ENCODE measurements at regions not wholly inside any gene's neighbourhood (a gene's known extent, or its start where the extent isn't known, plus 50 kb on each side); places are given as distances from the start of the nearest gene placed in this dataset.

- no peaks in the 10 kb centered on the region for H3K36me3 ChIP-seq (ENCODE audit: insufficient read depth, low read length, poor library complexity, severe bottlenecking)
- no peak for DNase-seq (ENCODE audit: low spot score)
- no TSS peak for BruUV-seq (replicated peaks)
- no peak for TF ChIP-seq EZH2 (IDR thresholded peaks at IDR 0.05; ENCODE audit: borderline replicate concordance, low read depth, low read length, poor library complexity, severe bottlenecking)
- TF ChIP-seq CTCF (conservative IDR thresholded peaks at IDR 0.05; ENCODE audit: low read depth, low read length), result no peak
- CTCF ChIA-PET, result no interaction called here
- H3K27ac ChIP-seq (ENCODE audit: low read depth, low read length, poor library complexity, severe bottlenecking), result no peak overlapping the region
- intact Hi-C loops (cut with micrococcal nuclease; ENCODE audit: unreplicated experiment), result no loop called here
- H3K9me3 ChIP-seq (ENCODE audit: low read depth, low read length, poor library complexity, severe bottlenecking), result no peaks in the 10 kb centered on the region
- POLR2A ChIA-PET (ENCODE audit: low non-redundant PET), result no interaction called here
- no peak overlapping the region for H3K4me3 ChIP-seq (ENCODE audit: low read depth, low read length, poor library complexity, severe bottlenecking)
- no peaks in the 10 kb centered on the region for H3K27me3 ChIP-seq (replicated peaks; ENCODE audit: insufficient read depth, low read depth, low read length, poor library complexity)
- H3K4me1 ChIP-seq (ENCODE audit: insufficient read depth, low read length, poor library complexity, severe bottlenecking), result no peaks in the 10 kb centered on the region
Measured at GRCh38 chr13:76764916-76765315, 121.3 kb downstream of the KCTD12 start.

GRCh38 chr13:76764429-76764828 is 121.8 kb downstream of the KCTD12 start:
- BruUV-seq (replicated peaks), result no TSS peak
- TF ChIP-seq EZH2 (IDR thresholded peaks at IDR 0.05; ENCODE audit: borderline replicate concordance, low read depth, low read length, poor library complexity, severe bottlenecking) (no peak), CTCF (conservative IDR thresholded peaks at IDR 0.05; ENCODE audit: low read depth, low read length) (no peak)
- Histone ChIP-seq H3K27ac (ENCODE audit: low read depth, low read length, poor library complexity, severe bottlenecking) (no peak overlapping the region), H3K4me3 (ENCODE audit: low read depth, low read length, poor library complexity, severe bottlenecking) (no peak overlapping the region), H3K9me3 (ENCODE audit: low read depth, low read length, poor library complexity, severe bottlenecking) (no peaks in the 10 kb centered on the region), H3K27me3 (replicated peaks; ENCODE audit: insufficient read depth, low read depth, low read length, poor library complexity) (no peaks in the 10 kb centered on the region), H3K4me1 (ENCODE audit: insufficient read depth, low read length, poor library complexity, severe bottlenecking) (no peaks in the 10 kb centered on the region), H3K36me3 (ENCODE audit: insufficient read depth, low read length, poor library complexity, severe bottlenecking) (no peaks in the 10 kb centered on the region)
- ChIA-PET CTCF (no interaction called here), POLR2A (ENCODE audit: low non-redundant PET) (no interaction called here)
- intact Hi-C loops (cut with micrococcal nuclease; ENCODE audit: unreplicated experiment), result no loop called here
- DNase-seq (ENCODE audit: low spot score), result peak; percentile 8

GRCh38 chr13:76762721-76763120 is 123.5 kb downstream of the KCTD12 start:
- TF ChIP-seq CTCF (conservative IDR thresholded peaks at IDR 0.05; ENCODE audit: low read depth, low read length) (no peak), EZH2 (IDR thresholded peaks at IDR 0.05; ENCODE audit: borderline replicate concordance, low read depth, low read length, poor library complexity, severe bottlenecking) (no peak)
- no peaks in the 10 kb centered on the region for H3K9me3 ChIP-seq (ENCODE audit: low read depth, low read length, poor library complexity, severe bottlenecking)
- CTCF ChIA-PET, result no interaction called here
- no TSS peak for BruUV-seq (replicated peaks)
- intact Hi-C loops (cut with micrococcal nuclease; ENCODE audit: unreplicated experiment), result no loop called here
- no peaks in the 10 kb centered on the region for H3K27me3 ChIP-seq (replicated peaks; ENCODE audit: insufficient read depth, low read depth, low read length, poor library complexity)
- DNase-seq (ENCODE audit: low spot score), result no peak
- no peak overlapping the region for H3K27ac ChIP-seq (ENCODE audit: low read depth, low read length, poor library complexity, severe bottlenecking)
- H3K4me1 ChIP-seq (ENCODE audit: insufficient read depth, low read length, poor library complexity, severe bottlenecking), result no peaks in the 10 kb centered on the region
- POLR2A ChIA-PET (ENCODE audit: low non-redundant PET), result no interaction called here
- no peaks in the 10 kb centered on the region for H3K36me3 ChIP-seq (ENCODE audit: insufficient read depth, low read length, poor library complexity, severe bottlenecking)
- no peak overlapping the region for H3K4me3 ChIP-seq (ENCODE audit: low read depth, low read length, poor library complexity, severe bottlenecking)

All from A673 (cell line).